Colonic mucosa (tissue), 4 donors: ENCODE measurements at regions not wholly inside any gene's neighbourhood (a gene's known extent, or its start where the extent isn't known, plus 50 kb on each side); places are given as distances from the start of the nearest gene placed in this dataset.

Experiments used
- DNase-seq: peaks from one replicate; pipeline ENCODE4 v3.0.0-alpha.2; 2020
- H3K27ac ChIP-seq: fragments of 200-600 bp; one replicate; pipeline ENCODE4 v1.8.0; 2021
- H3K27me3 ChIP-seq: fragments of 200-600 bp; one replicate; pipeline ENCODE4 v1.8.0; 2021
- H3K36me3 ChIP-seq: fragments of 200-600 bp; one replicate; pipeline ENCODE4 v1.8.0; 2021
- H3K4me1 ChIP-seq: fragments of 200-600 bp; one replicate; pipeline ENCODE4 v1.8.0; 2021; ENCODE audit warnings: mild to moderate bottlenecking
- H3K4me3 ChIP-seq: fragments of 200-600 bp; one replicate; pipeline ENCODE4 v1.8.0; 2021
- H3K9ac ChIP-seq, 2 donors: one replicate each; pipeline ENCODE4 v1.7.0; 2013; ENCODE audit warnings: control low read depth in 2 of 2, low read depth in 2 of 2, low read length in 2 of 2
- H3K9me3 ChIP-seq: fragments of 200-600 bp; one replicate; pipeline ENCODE4 v1.8.0; 2021
- CTCF ChIP-seq: fragments of 200-600 bp; IDR thresholded peaks from one replicate; pipeline ENCODE4 v1.8.0; 2022; ENCODE audit warnings: antibody characterized with exemption, mild to moderate bottlenecking
- intact Hi-C: fragments of 100-400 bp; cut with DNase I; formaldehyde crosslinking; loops from one replicate; pipeline ENCODE4 v1.14.1; 2022
- donor health status: healthy.
- donor health status: DM: no; HTN: no; CAD: no.
- donor health status: DM: no; HTN: no; CAD: no.

GRCh38 chr1:67886076-67886475, 52.8 kb upstream of the GNG12 start:
- Histone ChIP-seq H3K27ac (no peak overlapping the region), H3K4me1 (no peaks in the 10 kb centered on the region), H3K4me3 (no peak overlapping the region), H3K36me3 (no peaks in the 10 kb centered on the region), H3K9ac (no peak overlapping the region), H3K27me3 (no peaks in the 10 kb centered on the region), H3K9me3 (no peaks in the 10 kb centered on the region)
- intact Hi-C loops = no loop called here
- TF ChIP-seq CTCF = no peak
- DNase-seq = no peak

- Histone ChIP-seq H3K27ac (no peak overlapping the region), H3K27me3 (no peaks in the 10 kb centered on the region), H3K36me3 (no peaks in the 10 kb centered on the region), H3K4me1 (no peaks in the 10 kb centered on the region), H3K9me3 (no peaks in the 10 kb centered on the region), H3K4me3 (no peak overlapping the region), H3K9ac (no peak overlapping the region)
- intact Hi-C loops = no loop called here
- TF ChIP-seq CTCF = no peak
- DNase-seq = no peak
These were observed 49.8 kb upstream of the GNG12 start for GRCh38 chr1:67883069-67883468.
